DMS53 treated with DMSO at 0.1 percent for 48 hours (cell line): ENCODE measurements at regions not wholly inside any gene's neighbourhood (a gene's known extent, or its start where the extent isn't known, plus 50 kb on each side); places are given as distances from the start of the nearest gene placed in this dataset.
"Not testable (repeated sequence)": the region's sequence is repeated elsewhere in the genome, so short reads cannot be mapped to it uniquely, and the experiment has no call there.

Experiments used
- DNase-seq: peaks from one replicate; lab custom pipeline; 2025; ENCODE audit not compliant: unreplicated experiment; lab: John Stamatoyannopoulos, UW

GRCh38 chr21:35617491-35617890 lies 442.8 kb downstream of the SETD4 start:
- DNase-seq: no peak

GRCh38 chr21:35616090-35616489 lies 444.2 kb downstream of the SETD4 start:
- DNase-seq: no peak

GRCh38 chr21:35615325-35615724 lies 445.0 kb downstream of the SETD4 start:
- DNase-seq: no peak

- no peak for DNase-seq
Observed at GRCh38 chr21:35614396-35614921, 445.9 kb downstream of the SETD4 start.

GRCh38 chr21:35611708-35612132 lies 448.6 kb downstream of the SETD4 start:
- DNase-seq: no peak

GRCh38 chr21:35609263-35609662 lies 451.1 kb downstream of the SETD4 start:
- DNase-seq: no peak

- DNase-seq: no peak
Observed at GRCh38 chr21:35607406-35607805, 452.9 kb downstream of the SETD4 start.

GRCh38 chr21:35606578-35606977 lies 453.7 kb downstream of the SETD4 start:
- DNase-seq: no peak

GRCh38 chr21:35606146-35606545 lies 454.2 kb downstream of the SETD4 start:
- no peak for DNase-seq

GRCh38 chr21:35603494-35603893 lies 456.8 kb downstream of the SETD4 start:
- DNase-seq: no peak

GRCh38 chr21:35602811-35603362 lies 457.4 kb downstream of the SETD4 start:
- no peak for DNase-seq

- no peak for DNase-seq
Observed at GRCh38 chr21:35601211-35601610, 459.1 kb downstream of the SETD4 start.

GRCh38 chr21:35599164-35599563 lies 461.2 kb downstream of the SETD4 start:
- no peak for DNase-seq

GRCh38 chr21:35597750-35598339 lies 462.5 kb downstream of the SETD4 start:
- no peak for DNase-seq

GRCh38 chr21:35594905-35595304 lies 465.4 kb downstream of the SETD4 start:
- DNase-seq: no peak

GRCh38 chr21:35593000-35593502 lies 467.3 kb downstream of the SETD4 start:
- no peak for DNase-seq

- DNase-seq: not testable (repeated sequence)
Observed at GRCh38 chr21:35590284-35590683, 470.0 kb downstream of the SETD4 start.

GRCh38 chr21:35587841-35588380 lies 472.4 kb downstream of the SETD4 start:
- no peak for DNase-seq

- no peak for DNase-seq
Observed at GRCh38 chr21:35586305-35586704, 474.0 kb downstream of the SETD4 start.

- no peak for DNase-seq
Observed at GRCh38 chr21:35585878-35586277, 474.4 kb downstream of the SETD4 start.

GRCh38 chr21:35585155-35585554 lies 475.2 kb downstream of the SETD4 start:
- DNase-seq: no peak

- DNase-seq: no peak
Observed at GRCh38 chr21:35583566-35584216, 476.6 kb downstream of the SETD4 start.
